GM19395 (cell line): ENCODE measurements at regions not wholly inside any gene's neighbourhood (a gene's known extent, or its start where the extent isn't known, plus 50 kb on each side); places are given as distances from the start of the nearest gene placed in this dataset.

Source experiments
- ATAC-seq: cut with Tn5 transposase; IDR thresholded peaks from one replicate; pipeline ENCODE4 v1.9.1; 2021; ENCODE audit warnings: mild to moderate bottlenecking, moderate library complexity; ENCODE audit not compliant: unreplicated experiment

GRCh38 chr15:98410328-98410727 is 238.0 kb upstream of the IGF1R start:
- ATAC-seq, result no peak

- no peak for ATAC-seq
Observed at GRCh38 chr15:98412852-98413251, 235.5 kb upstream of the IGF1R start.

- no peak for ATAC-seq
Observed at GRCh38 chr15:98413933-98414546, 234.3 kb upstream of the IGF1R start.

GRCh38 chr15:98416222-98416855 is 232.0 kb upstream of the IGF1R start:
- no peak for ATAC-seq

- ATAC-seq, result no peak
Observed at GRCh38 chr15:98417346-98417745, 231.0 kb upstream of the IGF1R start.

- ATAC-seq, result no peak
Observed at GRCh38 chr15:98418122-98418521, 230.2 kb upstream of the IGF1R start.

GRCh38 chr15:98419173-98419780 is 229.1 kb upstream of the IGF1R start:
- no peak for ATAC-seq

GRCh38 chr15:98420837-98421236 is 227.5 kb upstream of the IGF1R start:
- ATAC-seq, result no peak

GRCh38 chr15:98421419-98422129 is 226.8 kb upstream of the IGF1R start:
- ATAC-seq, result peak; percentile 91

GRCh38 chr15:98422130-98422478 is 226.2 kb upstream of the IGF1R start:
- no peak for ATAC-seq

- ATAC-seq, result no peak
Observed at GRCh38 chr15:98425173-98425572, 223.2 kb upstream of the IGF1R start.

- ATAC-seq, result no peak
Observed at GRCh38 chr15:98427321-98427720, 221.0 kb upstream of the IGF1R start.

- ATAC-seq, result peak; percentile 95
Observed at GRCh38 chr15:98428253-98428989, 219.9 kb upstream of the IGF1R start.

- ATAC-seq, result no peak
Observed at GRCh38 chr15:98431171-98431570, 217.2 kb upstream of the IGF1R start.

- no peak for ATAC-seq
Observed at GRCh38 chr15:98433346-98433745, 215.0 kb upstream of the IGF1R start.

GRCh38 chr15:98433856-98434255 is 214.5 kb upstream of the IGF1R start:
- no peak for ATAC-seq

- no peak for ATAC-seq
Observed at GRCh38 chr15:98437752-98438151, 210.6 kb upstream of the IGF1R start.

- no peak for ATAC-seq
Observed at GRCh38 chr15:98438326-98438725, 210.0 kb upstream of the IGF1R start.

- ATAC-seq, result no peak
Observed at GRCh38 chr15:98438907-98439306, 209.4 kb upstream of the IGF1R start.

GRCh38 chr15:98439523-98439942 is 208.8 kb upstream of the IGF1R start:
- no peak for ATAC-seq

- no peak for ATAC-seq
Observed at GRCh38 chr15:98440917-98441316, 207.4 kb upstream of the IGF1R start.
